K562 (cell line): ENCODE measurements at regions not wholly inside any gene's neighbourhood (a gene's known extent, or its start where the extent isn't known, plus 50 kb on each side); places are given as distances from the start of the nearest gene placed in this dataset.

Experiments
- ATAC-seq: fragments of 200-7000 bp; cut with Tn5 transposase; 3 replicates; pipeline ENCODE4 v1.9.1; 2020; ENCODE audit warnings: moderate library complexity
- BruUV-seq: library from RNA; stranded (reverse); fragments of 400-500 nt; replicated peaks from 2 replicates; lab custom pipeline; 2021; lab: Mats Ljungman, UMichigan
- CTCF ChIA-PET: fragments of 300-600 bp; formaldehyde crosslinking; extraction: SDS; loops from one replicate; lab custom pipeline; 2021; ENCODE audit warnings: low intra/inter-chr PET ratio; lab: Yijun Ruan, JAX
- POLR2A ChIA-PET: fragments of 300-600, 350-650 bp; sonication (Branson Sonifier 250); formaldehyde crosslinking; extraction: SDS; loops from one replicate; lab custom pipeline; 2021; ENCODE audit warnings: antibody characterized with exemption, inconsistent platforms; lab: Yijun Ruan, JAX
- DNase-seq, 4 experiments: peaks; one replicate each; pipeline versions ENCODE4 v3.0.0 to v3.0.0-alpha.2; 2011 to 2018; ENCODE audit warnings: low spot score in 3 of 4, mixed read lengths in 3 of 4; ENCODE audit errors: extremely low read depth in 1 of 4
- FAIRE-seq: peaks from 2 replicates; lab custom pipeline; 2011; peaks lifted over from hg19 to GRCh38; lab: Jason Lieb, UNC
- H2AFZ ChIP-seq: 2 replicates; pipeline ENCODE4 v1.6.0; 2011; ENCODE audit warnings: low read depth, low read length, control low read depth, inconsistent platforms
- H3K27ac ChIP-seq: fragments of 200-600 bp; 3 replicates; pipeline ENCODE4 v1.8.0; 2011; ENCODE audit warnings: low read depth, mild to moderate bottlenecking, control low read depth, inconsistent platforms, low read length, moderate library complexity, mixed read lengths; ENCODE audit errors: extremely low read depth
- H3K27me3 ChIP-seq, 2 experiments: fragments of 300-600 bp in 1 of 2; 2 replicates in 1 of 2; 3 replicates in 1 of 2; pipeline versions ENCODE4 v1.6.0 to v1.8.0; 2011; ENCODE audit warnings: inconsistent platforms in 2 of 2, low read length in 2 of 2, mild to moderate bottlenecking in 1 of 2, mixed read lengths in 1 of 2, moderate library complexity in 1 of 2; ENCODE audit not compliant: control insufficient read depth in 2 of 2, insufficient read depth in 2 of 2
- H3K36me3 ChIP-seq: fragments of 300-600 bp; 3 replicates; pipeline ENCODE4 v1.8.0; 2011; ENCODE audit warnings: mild to moderate bottlenecking, low read length, inconsistent platforms; ENCODE audit not compliant: control insufficient read depth, insufficient read depth
- H3K4me1 ChIP-seq, 2 experiments: fragments of 200-600 bp in 1 of 2; replicated peaks in 1 of 2; 2 replicates in 1 of 2; 3 replicates in 1 of 2; pipeline versions ENCODE4 v1.5.1 to v1.8.0; 2011; ENCODE audit warnings: inconsistent platforms in 2 of 2, low read length in 2 of 2, mild to moderate bottlenecking in 1 of 2, mixed read lengths in 1 of 2, moderate library complexity in 1 of 2; ENCODE audit not compliant: control insufficient read depth in 2 of 2, insufficient read depth in 2 of 2
- H3K4me2 ChIP-seq: 2 replicates; pipeline ENCODE4 v1.6.1; 2011; ENCODE audit warnings: low read length, control low read depth, inconsistent platforms, mixed read lengths; ENCODE audit not compliant: insufficient read depth
- H3K4me3 ChIP-seq: fragments of 200-600 bp; sonication (generic), shearing (Covaris generic); 2 replicates; pipeline ENCODE4 v1.5.1; 2016; ENCODE audit warnings: control low read depth, inconsistent platforms
- H3K79me2 ChIP-seq: fragments of 200-600 bp; 3 replicates; pipeline ENCODE4 v1.8.0; 2011; ENCODE audit warnings: low read length, inconsistent platforms; ENCODE audit not compliant: control insufficient read depth, insufficient read depth
- H3K9ac ChIP-seq, 2 experiments: 2 replicates each; pipeline versions ENCODE4 v1.6.0 to v1.6.1; 2011; ENCODE audit warnings: low read depth in 2 of 2, low read length in 2 of 2, control low read depth in 1 of 2, inconsistent platforms in 1 of 2, mild to moderate bottlenecking in 1 of 2, mixed read lengths in 1 of 2; ENCODE audit not compliant: insufficient read depth in 1 of 2
- H3K9me1 ChIP-seq: one replicate; pipeline ENCODE4 v1.6.0; 2011; ENCODE audit warnings: inconsistent platforms, mild to moderate bottlenecking, low read length, moderate library complexity; ENCODE audit not compliant: control insufficient read depth, insufficient read depth
- H3K9me3 ChIP-seq: replicated peaks from 2 replicates; pipeline ENCODE4 v1.5.1; 2011; ENCODE audit warnings: low read depth, low read length, inconsistent platforms; ENCODE audit not compliant: control insufficient read depth, insufficient read depth
- H4K20me1 ChIP-seq: replicated peaks from 2 replicates; pipeline ENCODE4 v1.6.1; 2011; ENCODE audit warnings: low read length, inconsistent platforms, mixed read lengths; ENCODE audit not compliant: control insufficient read depth, insufficient read depth
- CLOCK ChIP-seq: fragments of 250-450 bp; sonication (Bioruptor Pico); IDR thresholded peaks from 2 replicates; pipeline ENCODE4 v1.4.0; 2020; ENCODE audit warnings: mild to moderate bottlenecking, moderate library complexity, borderline replicate concordance
- DDX20 ChIP-seq: fragments of 450-650 bp; IDR thresholded peaks from 2 replicates; pipeline ENCODE4 v1.6.1; 2016; ENCODE audit warnings: missing genetic modification characterization, low read depth, mild to moderate bottlenecking, missing compliant biosample characterization, moderate library complexity
- EWSR1 ChIP-seq: fragments of 450-650 bp; IDR thresholded peaks from 2 replicates; pipeline ENCODE4 v1.6.1; 2018; ENCODE audit warnings: borderline replicate concordance, mild to moderate bottlenecking, low read depth, moderate library complexity; ENCODE audit not compliant: partially characterized antibody
- GATA2 ChIP-seq: sonication (generic); formaldehyde crosslinking; IDR thresholded peaks from 2 replicates; pipeline ENCODE4 v1.4.0; 2020; ENCODE audit warnings: mild to moderate bottlenecking, missing genetic modification reagents
- HMBOX1 ChIP-seq: sonication (generic); IDR thresholded peaks from 2 replicates; pipeline ENCODE4 v1.6.1; 2016
- L3MBTL2 ChIP-seq: fragments of 450-650 bp; IDR thresholded peaks from 2 replicates; pipeline ENCODE4 v1.6.1; 2016; ENCODE audit warnings: mild to moderate bottlenecking, moderate library complexity
- LCOR ChIP-seq: sonication (generic); formaldehyde crosslinking; IDR thresholded peaks from 2 replicates; pipeline ENCODE4 v1.8.0; 2022; ENCODE audit warnings: mild to moderate bottlenecking, missing genetic modification reagents
- MAFK ChIP-seq: IDR thresholded peaks from 2 replicates; pipeline ENCODE4 v1.6.1; 2011; ENCODE audit warnings: low read length, improper control_type of control experiment
- MCM7 ChIP-seq, 2 experiments: fragments of 450-650 bp; IDR thresholded peaks; 2 replicates each; pipeline ENCODE4 v1.6.1; 2016 to 2018
- SREBF1 ChIP-seq: fragments of 150-350 bp; IDR thresholded peaks from 2 replicates; pipeline ENCODE4 v1.6.1; 2014; ENCODE audit warnings: antibody characterized with exemption, low read depth, low read length, borderline replicate concordance
- TAF15 ChIP-seq: fragments of 200-400 bp; formaldehyde crosslinking; IDR thresholded peaks from 2 replicates; pipeline ENCODE4 v1.6.1; 2017; ENCODE audit warnings: mild to moderate bottlenecking, low read depth, low read length, moderate library complexity
- TCF7L2 ChIP-seq: fragments of 150-350 bp; IDR thresholded peaks from 2 replicates; pipeline ENCODE4 v1.6.1; 2016; ENCODE audit warnings: low read depth, mild to moderate bottlenecking, low read length, moderate library complexity
- TRIM25 ChIP-seq: fragments of 450-650 bp; IDR thresholded peaks from 2 replicates; pipeline ENCODE4 v1.7.0; 2016; ENCODE audit warnings: borderline replicate concordance
- VEZF1 ChIP-seq: fragments of 200-800 bp; sonication (Bioruptor generic); IDR thresholded peaks from 2 replicates; pipeline ENCODE4 v1.6.1; 2017; ENCODE audit warnings: missing genetic modification characterization, missing compliant biosample characterization
- ZFP36 ChIP-seq: fragments of 150-350 bp; IDR thresholded peaks from 2 replicates; pipeline ENCODE4 v1.6.1; 2018; ENCODE audit warnings: low read length, low read depth; ENCODE audit not compliant: partially characterized antibody
- ZNF239 ChIP-seq: fragments of 250-450 bp; sonication (Bioruptor Pico); IDR thresholded peaks from 2 replicates; pipeline ENCODE4 v1.4.0; 2020; ENCODE audit warnings: mild to moderate bottlenecking
- ZSCAN32 ChIP-seq: fragments of 450-650 bp; formaldehyde crosslinking; IDR thresholded peaks from 2 replicates; pipeline ENCODE4 v1.4.0; 2020; ENCODE audit warnings: mild to moderate bottlenecking, moderate library complexity
- in situ Hi-C: fragments of 300-500 bp; cut with MboI; formaldehyde crosslinking; loops from 4 replicates; pipeline ENCODE4 v1.15.0; 2018; ENCODE audit warnings: inconsistent platforms, mixed read lengths
- intact Hi-C: fragments of 100-400 bp; cut with micrococcal nuclease; formaldehyde crosslinking; loops from 2 replicates; pipeline ENCODE4 v1.14.2; 2022

GRCh38 chr2:153645599-153645998, 167.0 kb upstream of the RPRM start:
- H3K9me3 ChIP-seq = no peaks in the 10 kb centered on the region
- no peak overlapping the region for H2AFZ ChIP-seq
- CTCF ChIA-PET = no interaction called here
- H3K4me2 ChIP-seq = no peak overlapping the region
- H3K4me1 ChIP-seq = no peaks in the 10 kb centered on the region
- no peaks in the 10 kb centered on the region for H3K9me1 ChIP-seq
- no peak overlapping the region for H3K27ac ChIP-seq
- intact Hi-C loops (no loop called here), in situ Hi-C loops (no loop called here)
- H3K79me2 ChIP-seq = no peaks in the 10 kb centered on the region
- no peak for DNase-seq
- H4K20me1 ChIP-seq = no peaks in the 10 kb centered on the region
- ATAC-seq = no peak
- TF ChIP-seq VEZF1 (CRISPR knock-in tag) = no peak
- no peak for TF ChIP-seq GATA2 (CRISPR knock-in tag)
- no peak for TF ChIP-seq TAF15
- TF ChIP-seq TRIM25 = no peak
- TF ChIP-seq LCOR (CRISPR knock-in tag) = no peak
- no peak for TF ChIP-seq DDX20 (tag)
- no peak for TF ChIP-seq HMBOX1
- no peak for TF ChIP-seq ZSCAN32 (CRISPR knock-in tag)
- TF ChIP-seq CLOCK = no peak
- TF ChIP-seq L3MBTL2 = no peak
- no peak for TF ChIP-seq TCF7L2
- no peak for TF ChIP-seq MCM7 (IDR thresholded peaks at IDR 0.05)
- no peak for TF ChIP-seq ZFP36
- TF ChIP-seq MAFK = no peak
- no peak for TF ChIP-seq EWSR1
- TF ChIP-seq SREBF1 = no peak
- TF ChIP-seq ZNF239 (CRISPR knock-in tag) = no peak
- POLR2A ChIA-PET = no interaction called here
- H3K9ac ChIP-seq = no peak overlapping the region
- no TSS peak for BruUV-seq
- no peaks in the 10 kb centered on the region for H3K27me3 ChIP-seq
- H3K36me3 ChIP-seq = no peaks in the 10 kb centered on the region
- FAIRE-seq = no peak
- H3K4me3 ChIP-seq = no peak overlapping the region
